ENCODE measurements at regions not wholly inside any gene's neighbourhood (a gene's known extent, or its start where the extent isn't known, plus 50 kb on each side); places are given as distances from the start of the nearest gene placed in this dataset.
A peak's percentile ranks its signal among the peaks of the same experiment; 100 is the strongest.
"Not testable (repeated sequence)": the region's sequence is repeated elsewhere in the genome, so short reads cannot be mapped to it uniquely, and the experiment has no call there.

DNA sequence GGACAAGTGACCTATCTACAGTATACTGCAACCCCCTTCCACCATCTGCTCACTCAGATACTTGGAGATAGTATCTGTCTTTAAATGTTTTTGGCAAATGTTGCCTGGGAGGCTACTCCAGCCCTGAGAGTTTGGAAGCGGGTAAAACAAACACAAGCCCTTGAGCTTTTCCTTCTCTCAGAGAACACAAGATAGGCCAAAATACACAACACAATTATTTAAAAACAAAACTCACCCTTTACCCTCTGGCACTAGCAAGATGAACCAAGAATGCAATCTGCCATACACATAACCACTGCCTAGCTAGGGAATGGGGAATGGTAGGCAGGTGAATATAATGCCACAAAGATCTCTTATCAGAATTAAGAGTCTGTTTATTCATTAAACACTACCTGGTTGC lies 324.7 kb upstream of the FAM47C start:
- no peak for DNase-seq

DNA sequence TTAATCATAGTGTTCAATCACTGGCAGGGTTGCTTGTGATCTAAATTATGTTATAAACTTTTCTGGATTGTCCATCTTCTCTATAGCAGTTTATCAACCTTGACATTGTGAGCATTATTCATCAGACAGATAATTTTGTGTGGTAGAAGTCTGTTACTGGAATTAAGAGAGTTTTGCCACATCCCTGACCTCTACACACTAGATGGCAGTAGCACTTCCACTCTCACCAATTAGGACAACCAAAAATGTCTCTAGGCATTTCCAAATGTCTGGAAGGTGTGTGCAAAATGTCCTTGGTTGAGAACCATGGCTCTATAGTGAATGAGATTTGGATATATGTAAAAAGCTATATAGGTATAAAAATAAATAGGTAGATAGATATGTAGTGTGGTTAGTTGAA lies 324.1 kb upstream of the FAM47C start:
- DNase-seq = no peak

DNA sequence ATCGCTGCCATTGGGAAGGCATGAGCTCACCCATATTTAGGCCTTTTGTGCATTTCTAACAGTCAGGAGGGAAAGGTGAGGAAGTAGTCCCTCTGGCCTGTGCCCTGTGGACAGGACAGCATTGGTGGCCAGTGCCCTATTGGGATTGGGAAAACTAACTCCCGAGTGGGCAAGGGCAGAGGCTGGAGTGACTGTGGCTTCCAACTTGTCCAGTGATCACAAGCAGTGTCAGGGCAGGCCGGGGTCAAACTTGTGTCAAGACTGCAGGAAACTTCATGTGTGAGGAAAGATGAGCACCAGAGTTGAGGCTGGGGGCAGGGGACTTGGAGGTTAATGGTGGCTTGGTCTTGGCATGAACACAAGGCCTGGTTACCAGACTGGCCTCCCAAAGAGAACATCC lies 286.2 kb upstream of the FAM47C start:
- no peak for DNase-seq

DNA sequence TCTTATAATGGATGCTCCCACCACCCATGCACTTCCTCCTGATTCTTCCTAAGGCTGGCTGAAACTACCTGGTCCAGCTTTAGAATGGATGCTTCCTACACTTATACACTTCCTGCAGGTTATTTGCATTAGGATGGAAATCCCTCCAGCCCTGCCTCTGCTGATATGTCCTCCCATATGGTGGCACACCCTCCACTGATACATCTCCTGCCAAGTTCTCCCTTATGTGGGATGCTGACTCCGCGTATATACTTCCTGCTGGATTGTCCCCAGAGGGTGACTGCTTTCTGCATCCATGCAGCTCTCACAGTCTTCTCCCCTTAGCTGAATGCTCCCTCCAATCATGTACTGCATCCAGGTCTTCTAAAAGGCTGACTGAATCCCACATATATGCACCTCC lies 254.6 kb upstream of the FAM47C start:
- no peak for DNase-seq

DNA sequence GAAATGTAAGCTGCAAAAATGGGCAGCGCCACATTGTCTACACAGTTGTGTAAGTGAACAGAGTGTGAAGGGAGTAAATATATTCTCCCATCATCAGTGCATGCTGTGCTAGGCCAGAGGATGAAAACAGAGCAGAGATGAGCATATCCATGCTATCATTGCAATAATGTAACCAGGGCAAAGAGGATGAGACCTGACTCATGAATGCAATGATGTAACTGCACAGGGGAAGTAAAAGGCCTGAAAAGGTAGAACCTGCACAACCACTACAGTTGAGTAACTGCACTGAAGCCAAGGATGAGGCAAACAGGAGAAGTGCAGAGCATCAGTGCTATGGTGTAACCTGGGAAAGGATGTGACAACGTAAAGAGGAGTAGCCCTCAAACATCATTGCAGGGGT lies 220.4 kb upstream of the FAM47C start:
- no peak for DNase-seq

DNA sequence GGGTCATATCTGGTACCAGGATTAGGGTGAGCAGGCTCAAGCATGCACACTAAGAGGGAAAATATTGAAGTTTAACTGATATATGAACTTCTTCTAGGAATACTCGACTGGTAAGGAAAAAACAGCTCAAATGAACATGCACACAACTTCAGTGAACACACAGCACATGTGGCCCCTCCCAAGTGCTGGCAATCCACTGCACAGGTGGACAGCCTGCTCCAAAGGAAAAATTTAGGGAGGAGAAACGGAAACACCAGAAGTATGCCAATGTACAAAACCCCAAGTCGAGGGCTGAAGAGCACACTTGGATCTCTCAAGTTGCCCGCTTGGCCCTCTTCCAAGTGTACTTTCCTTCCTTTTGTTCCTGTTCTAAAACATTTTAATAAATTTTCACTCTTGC lies 205.0 kb upstream of the FAM47C start:
- DNase-seq = no peak

DNA sequence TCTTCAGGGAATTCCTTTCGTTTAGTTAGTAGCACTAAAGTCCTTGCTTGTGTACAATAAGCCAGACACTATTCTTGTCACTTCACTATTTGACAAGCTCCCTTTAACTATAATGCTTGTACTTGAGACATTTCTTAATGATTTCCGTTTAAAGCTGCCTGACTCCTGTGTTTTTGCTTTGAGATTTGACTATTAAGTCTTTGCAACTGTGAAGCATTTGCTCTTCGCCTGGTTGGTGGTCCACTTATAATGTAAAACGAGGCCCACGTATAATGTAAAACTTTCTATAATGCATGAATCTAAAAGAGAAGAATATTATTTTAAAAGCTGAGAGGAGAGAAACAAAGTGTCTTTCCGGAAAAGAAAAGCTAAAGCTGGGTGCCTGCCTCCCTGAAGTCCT lies 204.1 kb upstream of the FAM47C start:
- DNase-seq = no peak

DNA sequence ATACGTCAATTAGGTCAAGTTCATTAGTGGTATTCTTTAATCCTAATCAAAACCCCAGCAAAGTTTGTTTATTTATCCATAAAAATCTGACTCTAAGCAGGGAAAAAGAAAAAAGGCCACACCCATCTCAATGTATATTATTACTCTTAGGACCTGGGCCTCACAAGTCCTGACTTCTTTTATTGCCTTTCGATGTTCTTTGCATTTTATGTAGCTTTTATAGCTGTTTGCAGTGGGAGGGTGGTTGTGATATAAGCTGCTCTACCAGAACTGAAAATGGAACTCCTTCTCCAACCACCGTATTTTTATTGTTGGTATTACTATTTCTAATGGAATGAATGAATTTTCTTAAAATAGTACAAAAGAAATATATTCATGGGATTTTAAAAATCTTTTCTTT lies 163.3 kb upstream of the FAM47C start:
- DNase-seq = no peak

DNA sequence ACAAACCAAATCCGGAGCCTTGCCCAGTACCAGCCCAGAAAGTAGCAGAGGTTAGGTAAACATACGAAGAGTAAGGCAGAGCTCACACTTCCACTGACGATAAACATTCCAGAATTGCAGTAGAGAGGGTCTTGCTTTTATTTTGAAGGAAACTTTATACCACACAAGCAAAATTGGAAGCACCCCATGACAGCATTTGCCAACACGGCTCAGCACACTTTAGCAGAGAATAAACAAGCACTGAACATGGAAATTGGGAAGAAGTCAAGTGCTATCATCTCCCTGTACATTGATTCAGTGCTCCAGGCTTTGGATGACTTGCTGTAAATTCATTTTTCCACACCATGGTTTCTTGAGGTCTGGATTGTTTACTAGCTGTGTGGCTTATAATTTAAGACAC lies 160.7 kb upstream of the FAM47C start:
- DNase-seq = no peak

DNA sequence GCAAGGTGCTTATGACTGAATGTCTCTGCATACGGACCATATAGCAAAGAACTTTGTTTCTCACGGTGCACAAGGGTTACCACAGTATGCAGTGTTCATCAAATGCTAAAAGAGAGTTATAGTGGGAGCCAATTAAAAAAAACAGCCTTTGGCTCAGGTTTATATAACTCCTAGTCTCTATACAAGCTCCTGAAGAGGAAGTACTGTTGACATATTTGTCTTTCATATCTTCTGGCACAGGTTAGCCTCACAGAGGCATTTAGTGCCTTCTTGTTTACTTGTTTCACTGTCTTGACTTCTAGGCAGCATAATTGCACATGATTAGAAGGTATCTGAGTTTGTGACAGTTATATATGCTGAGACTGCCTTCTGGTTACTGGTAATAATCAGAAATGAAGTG lies 158.8 kb upstream of the FAM47C start:
- no peak for DNase-seq

DNA sequence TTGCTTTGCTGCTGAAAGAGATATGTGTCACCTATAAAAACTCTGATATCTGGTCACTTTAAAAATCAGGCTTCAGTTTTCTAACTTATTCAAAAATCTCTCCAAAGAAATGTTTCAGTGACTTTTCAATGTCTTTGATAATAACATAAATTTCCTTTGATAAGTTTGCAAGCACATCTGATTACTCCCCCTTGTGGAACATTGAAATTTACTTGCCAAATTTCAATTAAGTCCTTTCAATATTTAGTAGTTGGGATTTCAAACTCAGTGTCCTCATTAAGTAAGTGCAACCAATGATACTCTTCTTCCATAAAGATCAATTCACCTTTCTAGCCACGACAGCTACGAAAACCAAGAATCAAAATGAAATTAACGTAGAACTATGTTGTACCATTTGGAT lies 151.3 kb upstream of the FAM47C start:
- DNase-seq = no peak

DNA sequence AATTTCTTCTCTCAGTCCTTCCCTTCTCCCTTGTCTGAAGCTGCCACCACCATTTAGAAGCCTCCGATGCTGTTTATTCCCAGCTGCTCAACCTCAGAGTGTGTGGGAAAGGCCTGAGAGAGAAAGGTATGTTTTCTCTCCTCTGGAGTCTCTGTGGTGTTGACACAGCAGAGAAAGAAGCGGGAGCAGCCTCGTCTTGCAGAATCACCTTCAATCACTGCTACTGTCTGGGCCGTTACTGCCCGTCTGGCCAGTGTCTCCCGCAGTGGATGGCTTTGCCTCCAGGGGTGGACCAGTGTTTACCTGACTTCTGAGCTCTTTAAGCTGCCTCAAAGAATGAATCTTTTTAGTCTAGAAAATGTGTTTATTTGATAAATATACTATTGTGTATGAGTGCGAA lies 148.9 kb upstream of the FAM47C start:
- DNase-seq = no peak

DNA sequence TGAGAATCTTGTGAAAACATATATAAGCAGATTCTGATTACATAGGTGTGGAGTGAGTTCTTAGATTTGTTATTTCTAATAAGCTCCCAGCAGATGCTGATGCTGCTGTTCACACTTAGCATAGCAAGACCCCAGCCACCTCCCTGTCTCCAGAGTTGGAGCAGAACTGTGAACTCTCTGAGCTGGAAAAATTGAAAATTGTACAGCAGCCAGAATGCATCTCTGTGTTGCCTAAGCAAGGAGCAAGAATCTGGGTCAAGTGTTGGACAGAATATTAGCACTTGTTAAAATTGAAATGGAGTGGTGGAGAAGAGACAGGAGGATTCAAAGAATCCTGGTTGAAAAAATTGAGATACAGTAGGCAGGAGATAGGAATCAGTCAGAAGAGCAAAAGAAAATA lies 146.6 kb upstream of the FAM47C start:
- no peak for DNase-seq

DNA sequence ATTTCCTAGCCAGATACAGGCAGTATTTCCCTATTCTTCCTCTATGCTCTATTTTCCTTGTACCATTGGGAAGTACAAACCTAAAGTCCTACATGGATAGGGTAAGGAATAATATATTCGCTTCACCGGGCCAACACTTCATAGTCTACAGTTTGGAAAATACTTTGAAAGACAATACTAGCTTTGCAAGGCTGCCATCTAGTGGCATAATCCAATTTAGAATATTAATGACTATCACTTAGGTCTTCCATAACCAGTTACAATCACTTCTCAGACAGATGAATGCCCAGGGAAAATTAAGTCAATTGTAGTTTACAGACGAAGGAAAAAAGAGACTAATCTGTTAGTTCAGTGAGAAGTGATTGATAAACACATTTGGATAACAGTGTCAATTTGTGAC lies 141.0 kb upstream of the FAM47C start:
- DNase-seq = peak; percentile 17

DNA sequence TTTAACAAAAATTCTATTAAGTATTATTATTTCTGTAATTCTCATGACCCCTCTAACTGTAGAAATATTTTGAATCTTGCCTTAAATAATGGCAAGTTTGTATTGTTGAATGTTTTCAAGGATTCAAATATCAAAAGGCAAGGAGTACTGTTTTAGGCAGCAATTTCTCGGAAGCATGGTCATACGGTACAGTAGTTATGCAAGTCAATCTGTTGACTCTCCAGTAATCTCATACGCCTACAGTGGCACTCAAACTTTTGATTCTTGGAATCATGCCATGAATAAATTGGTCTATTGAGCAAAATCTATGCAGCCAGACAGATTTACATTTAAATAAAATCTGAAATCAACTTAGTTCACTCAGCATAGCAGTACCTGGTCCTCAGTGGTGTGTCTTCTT lies 139.6 kb upstream of the FAM47C start:
- no peak for DNase-seq

DNA sequence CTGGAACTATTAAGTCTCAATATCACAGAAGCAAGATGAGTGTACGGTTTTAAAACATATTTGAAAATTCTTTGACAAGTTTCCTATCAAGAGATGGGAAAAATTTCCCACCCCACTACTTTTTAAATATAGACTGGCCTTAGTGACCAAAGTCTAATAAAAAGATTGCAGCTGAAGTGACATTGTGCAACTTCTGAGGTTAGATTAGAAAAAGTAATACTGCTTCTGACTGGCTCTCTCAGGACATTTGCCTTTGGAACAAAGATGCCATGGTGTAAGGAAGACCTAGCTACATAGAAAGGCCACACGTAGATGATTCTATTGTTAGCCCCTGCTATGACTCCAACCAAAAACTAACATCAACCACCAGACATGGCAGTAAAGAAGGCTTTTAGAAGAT lies 138.7 kb upstream of the FAM47C start:
- no peak for DNase-seq

DNA sequence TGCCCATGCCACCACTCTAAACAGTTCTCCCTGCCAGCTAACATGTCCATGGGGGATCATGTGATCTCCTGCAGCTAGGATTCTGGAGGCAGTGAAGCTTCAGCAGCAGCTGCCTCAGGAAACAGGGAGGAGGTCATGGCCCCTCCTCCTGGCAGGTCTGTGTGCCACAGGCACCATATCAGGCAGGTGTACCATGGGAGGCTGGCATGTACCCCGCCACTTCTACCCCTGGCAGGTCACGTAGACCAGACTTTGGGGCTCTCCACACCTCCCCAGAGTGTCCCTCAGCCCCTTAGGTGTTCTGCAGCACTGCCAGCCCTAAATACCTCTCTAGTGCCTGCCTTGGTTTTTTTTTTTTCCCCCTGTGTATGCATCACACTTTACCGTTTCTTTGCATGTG lies 110.5 kb upstream of the FAM47C start:
- DNase-seq = no peak

DNA sequence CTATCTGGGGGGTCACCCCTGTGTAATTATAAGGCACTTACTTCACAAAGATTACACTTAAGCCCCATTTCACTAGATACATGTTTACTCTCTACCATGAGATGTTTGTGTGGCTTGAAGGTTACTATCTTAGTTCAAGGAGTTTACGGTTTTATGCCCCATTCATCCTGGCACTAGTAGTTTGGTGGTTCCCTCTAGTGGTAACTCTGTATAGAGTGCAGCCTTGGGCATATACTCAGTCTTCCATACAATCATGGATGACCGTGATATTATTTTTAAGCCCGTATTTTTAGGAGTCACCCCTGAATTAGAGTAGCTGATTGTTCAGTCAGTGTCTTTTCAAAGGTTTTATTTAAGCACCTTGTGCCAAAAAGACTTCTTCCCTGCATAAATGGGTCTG lies 109.9 kb upstream of the FAM47C start:
- DNase-seq = no peak

DNA sequence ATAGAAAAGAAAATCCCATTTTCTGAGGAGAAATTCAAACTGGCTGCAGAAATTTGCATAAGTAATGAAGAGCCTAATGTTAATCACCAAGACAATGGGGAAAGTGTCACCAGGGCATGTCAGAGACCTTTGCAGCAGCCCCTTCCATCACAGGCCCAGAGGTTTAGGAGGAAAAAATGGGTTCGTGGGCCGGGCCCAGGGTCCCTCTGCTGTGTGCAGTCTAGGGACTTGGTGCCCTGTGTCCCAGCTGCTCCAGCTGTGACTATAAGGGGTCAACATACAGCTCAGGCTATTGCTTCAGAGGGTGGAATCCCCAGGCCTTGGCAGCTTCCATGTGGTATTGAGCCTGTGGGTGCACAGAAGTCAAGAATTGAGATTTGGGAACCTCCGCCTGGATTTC lies 103.6 kb upstream of the FAM47C start:
- DNase-seq = not testable (repeated sequence)

DNA sequence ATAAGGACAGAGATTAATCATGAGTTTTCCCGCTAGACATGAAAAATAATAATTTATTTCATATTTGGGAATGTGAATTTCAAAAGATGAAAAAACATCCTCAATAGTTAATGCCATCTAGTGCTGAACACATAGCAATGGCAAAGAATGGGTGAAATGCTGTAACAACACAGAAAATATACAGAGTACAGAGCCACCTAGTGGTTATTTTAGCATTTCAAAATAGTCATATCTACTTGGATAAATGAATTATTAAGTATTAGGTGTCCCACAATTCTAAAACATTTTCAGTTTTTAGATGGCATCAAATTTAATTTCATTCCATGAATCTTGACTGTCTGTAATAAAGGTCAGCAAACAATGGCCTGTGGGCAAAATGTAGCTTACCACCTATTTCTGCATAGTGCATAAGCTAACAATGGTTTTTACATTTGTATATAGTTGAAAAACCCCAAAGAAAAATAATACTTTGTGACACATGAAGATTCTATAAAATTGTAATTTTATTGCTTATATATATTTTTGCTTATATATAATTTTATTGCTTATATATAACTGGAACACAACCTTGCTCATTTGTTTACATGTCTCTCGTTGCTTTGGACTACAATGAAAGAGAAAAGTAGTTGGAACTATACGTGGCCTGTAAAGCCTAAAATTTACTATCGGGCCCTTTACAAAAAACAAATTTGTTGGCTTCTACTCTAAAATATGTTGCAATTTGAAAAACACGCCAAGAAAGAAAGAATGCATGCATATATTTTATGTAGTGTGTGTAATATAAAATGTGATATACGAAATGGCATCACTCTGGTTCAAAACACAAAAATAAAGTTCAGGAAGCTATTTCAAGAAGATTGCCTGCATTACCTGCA lies 99.1 kb upstream of the FAM47C start:
- DNase-seq = peak; percentile 12

DNA sequence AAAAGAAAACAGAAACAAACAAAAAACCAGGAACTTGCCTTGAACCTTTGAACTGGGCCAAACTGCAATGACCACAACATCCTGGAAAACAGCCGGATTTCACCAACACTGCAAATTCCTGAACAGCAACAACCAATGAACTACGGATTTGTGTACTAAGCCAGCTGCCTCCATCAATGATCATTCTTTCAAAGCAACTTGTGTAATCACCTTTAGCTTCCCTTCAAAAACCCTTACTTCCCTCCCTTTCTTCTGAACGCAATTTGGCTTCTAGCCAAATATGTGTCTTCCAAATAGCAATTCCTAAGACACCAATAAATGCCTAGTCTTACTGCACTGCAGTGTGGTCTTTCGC lies 98.5 kb upstream of the FAM47C start:
- DNase-seq = peak; percentile 18

DNA sequence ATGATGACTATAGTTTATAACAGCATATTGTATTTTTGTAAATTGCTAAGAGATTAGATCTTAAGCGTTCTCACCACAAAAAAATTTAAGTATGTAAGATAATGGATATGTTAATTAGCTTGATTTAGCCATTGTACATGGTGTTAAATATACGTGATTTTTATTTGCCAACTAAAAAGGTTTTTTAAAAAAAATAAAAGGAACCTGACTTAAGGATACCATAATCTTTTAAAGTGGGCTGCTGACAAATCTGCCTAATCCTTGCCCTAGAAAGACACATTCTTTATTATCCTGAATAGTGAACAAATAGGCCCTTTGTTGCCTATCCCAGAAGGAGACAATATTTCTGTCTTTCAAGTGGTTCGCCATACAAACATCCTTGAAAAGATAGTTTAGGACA lies 94.6 kb upstream of the FAM47C start:
- no peak for DNase-seq

DNA sequence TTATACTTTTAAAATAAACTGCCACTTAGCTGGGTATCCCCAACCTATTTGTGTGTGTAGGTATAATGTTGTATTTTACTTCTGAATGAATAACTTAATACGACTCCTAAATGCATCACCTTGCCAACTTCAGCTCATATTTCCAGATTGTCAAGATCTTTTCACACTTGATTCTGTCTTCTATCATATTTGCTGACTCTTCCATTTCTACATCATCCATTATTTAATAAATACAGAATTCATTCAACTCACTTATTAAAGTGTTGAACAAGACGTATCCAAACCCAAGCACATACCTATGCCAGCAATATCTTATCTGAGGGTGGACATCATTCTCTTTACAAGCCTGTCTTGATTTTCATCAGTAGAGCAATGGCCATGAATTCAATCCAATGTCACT lies 91.2 kb upstream of the FAM47C start:
- no peak for DNase-seq

DNA sequence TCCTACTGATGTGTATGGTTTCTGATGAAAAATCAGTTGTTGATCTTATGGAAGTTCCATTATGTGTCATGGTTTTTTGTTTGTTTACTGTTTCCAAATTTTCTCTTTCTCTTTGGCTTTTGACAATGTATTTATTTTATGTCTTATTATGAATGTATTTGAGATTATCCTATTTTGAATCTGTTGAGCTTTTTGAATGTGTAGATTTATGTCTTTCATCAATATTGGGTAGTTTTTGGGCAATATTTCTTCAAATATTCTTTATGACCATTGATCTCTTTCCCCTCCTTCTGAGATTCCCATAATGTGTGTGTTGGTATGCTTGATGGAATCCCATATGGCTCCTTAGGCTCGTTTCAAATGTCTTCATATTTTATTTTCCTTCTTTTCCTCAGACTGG lies 80.5 kb upstream of the FAM47C start:
- DNase-seq = no peak

DNA sequence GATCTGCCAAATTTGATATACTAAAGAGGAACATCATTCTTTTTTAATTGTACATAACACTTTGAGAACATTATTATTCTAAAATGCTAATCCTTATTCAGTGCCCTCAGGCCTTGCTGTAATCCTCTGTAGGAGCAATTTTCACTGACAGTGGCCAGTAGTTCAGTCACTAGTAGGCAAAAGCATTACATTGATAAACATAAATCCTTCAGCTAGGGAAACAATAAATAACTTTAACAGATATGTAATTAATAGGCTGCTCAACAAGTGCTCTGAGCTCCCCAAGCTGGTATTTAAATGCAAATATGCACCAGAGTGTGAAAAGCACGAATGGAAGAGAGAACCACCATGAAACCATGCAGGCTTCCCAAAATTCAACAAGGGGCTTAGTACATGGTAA lies 77.7 kb upstream of the FAM47C start:
- DNase-seq = no peak
